ENCODE measurements at regions not wholly inside any gene's neighbourhood (a gene's known extent, or its start where the extent isn't known, plus 50 kb on each side); places are given as distances from the start of the nearest gene placed in this dataset.

- no peak for DNase-seq (ENCODE audit: low read depth)
Observed at GRCh38 chr5:167725741-167726140, 565.7 kb upstream of the WWC1 start.

- DNase-seq (ENCODE audit: low read depth) = no peak
Observed at GRCh38 chr5:167726642-167727041, 564.8 kb upstream of the WWC1 start.

- DNase-seq (ENCODE audit: low read depth) = peak; percentile 88
Observed at GRCh38 chr5:167730121-167730520, 561.3 kb upstream of the WWC1 start.

GRCh38 chr5:167730656-167731055 is 560.8 kb upstream of the WWC1 start:
- no peak for DNase-seq (ENCODE audit: low read depth)

- DNase-seq (ENCODE audit: low read depth) = no peak
Observed at GRCh38 chr5:167731951-167732350, 559.5 kb upstream of the WWC1 start.

- DNase-seq (ENCODE audit: low read depth) = no peak
Observed at GRCh38 chr5:167732499-167732898, 558.9 kb upstream of the WWC1 start.

- DNase-seq (ENCODE audit: low read depth) = no peak
Observed at GRCh38 chr5:167736992-167737391, 554.5 kb upstream of the WWC1 start.

GRCh38 chr5:167743695-167744464 is 547.6 kb upstream of the WWC1 start:
- DNase-seq (ENCODE audit: low read depth) = peak; percentile 68

- DNase-seq (ENCODE audit: low read depth) = no peak
Observed at GRCh38 chr5:167745868-167746267, 545.6 kb upstream of the WWC1 start.

- DNase-seq (ENCODE audit: low read depth) = no peak
Observed at GRCh38 chr5:167750586-167750985, 540.9 kb upstream of the WWC1 start.

GRCh38 chr5:167752936-167753335 is 538.5 kb upstream of the WWC1 start:
- DNase-seq (ENCODE audit: low read depth) = no peak

GRCh38 chr5:167753725-167754490 is 537.5 kb upstream of the WWC1 start:
- no peak for DNase-seq (ENCODE audit: low read depth)

GRCh38 chr5:167754501-167755021 is 536.9 kb upstream of the WWC1 start:
- peak; percentile 87 for DNase-seq (ENCODE audit: low read depth)

GRCh38 chr5:167755420-167755819 is 536.0 kb upstream of the WWC1 start:
- no peak for DNase-seq (ENCODE audit: low read depth)

GRCh38 chr5:167759057-167759821 is 532.2 kb upstream of the WWC1 start:
- DNase-seq (ENCODE audit: low read depth) = peak; percentile 34

GRCh38 chr5:167763772-167764171 is 527.7 kb upstream of the WWC1 start:
- DNase-seq (ENCODE audit: low read depth) = peak; percentile 41

- no peak for DNase-seq (ENCODE audit: low read depth)
Observed at GRCh38 chr5:167764641-167765289, 526.7 kb upstream of the WWC1 start.

- no peak for DNase-seq (ENCODE audit: low read depth)
Observed at GRCh38 chr5:167765352-167765751, 526.1 kb upstream of the WWC1 start.

- no peak for DNase-seq (ENCODE audit: low read depth)
Observed at GRCh38 chr5:167766957-167767356, 524.5 kb upstream of the WWC1 start.

- DNase-seq (ENCODE audit: low read depth) = no peak
Observed at GRCh38 chr5:167767795-167768194, 523.6 kb upstream of the WWC1 start.

GRCh38 chr5:167769846-167770413 is 521.5 kb upstream of the WWC1 start:
- no peak for DNase-seq (ENCODE audit: low read depth)

Measured in RPMI7951 (cell line).